ENCODE measurements at regions not wholly inside any gene's neighbourhood (a gene's known extent, or its start where the extent isn't known, plus 50 kb on each side); places are given as distances from the start of the nearest gene placed in this dataset.

DNA sequence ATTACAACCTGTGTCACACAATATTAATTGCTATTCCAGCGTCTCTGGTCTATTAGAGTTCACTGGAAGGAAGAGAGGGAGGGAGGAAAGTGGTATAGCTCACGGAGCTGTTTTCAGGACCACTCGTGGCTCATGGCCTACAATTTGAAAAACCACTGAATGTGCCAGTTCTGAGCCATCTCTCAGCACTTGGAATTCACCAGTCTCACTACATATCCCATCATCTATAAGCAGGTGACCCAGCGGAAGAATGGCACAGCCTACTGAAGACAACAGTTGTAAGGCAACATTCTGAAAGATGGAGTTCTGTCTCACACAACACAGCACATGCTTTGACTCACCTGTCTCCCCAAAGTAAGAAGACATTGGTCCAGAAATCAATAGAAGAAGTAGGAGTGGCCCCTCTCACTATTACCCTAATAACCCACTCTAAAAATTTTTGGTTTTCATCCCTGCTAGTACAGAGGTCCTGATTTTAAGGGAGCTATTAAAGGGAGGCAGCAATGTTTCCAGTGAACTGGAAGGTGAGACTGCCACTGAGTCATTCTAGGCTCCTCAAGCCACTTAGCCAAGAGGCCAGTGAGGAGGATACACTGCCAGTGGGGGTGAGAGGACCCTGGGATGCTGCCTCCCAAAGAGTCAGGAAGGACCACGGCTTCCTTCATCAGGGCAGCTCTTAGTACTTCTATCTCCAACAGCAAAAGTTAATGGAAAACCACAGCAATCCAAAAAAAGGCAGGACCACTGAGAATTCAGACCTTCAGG is 50.0 kb upstream of the DOCK9 start:
- no peak for DNase-seq

- DNase-seq: peak; percentile 37 to 59
Measured at GRCh38 chr13:99028890-99029289, 51.0 kb upstream of the DOCK9 start.

DNA sequence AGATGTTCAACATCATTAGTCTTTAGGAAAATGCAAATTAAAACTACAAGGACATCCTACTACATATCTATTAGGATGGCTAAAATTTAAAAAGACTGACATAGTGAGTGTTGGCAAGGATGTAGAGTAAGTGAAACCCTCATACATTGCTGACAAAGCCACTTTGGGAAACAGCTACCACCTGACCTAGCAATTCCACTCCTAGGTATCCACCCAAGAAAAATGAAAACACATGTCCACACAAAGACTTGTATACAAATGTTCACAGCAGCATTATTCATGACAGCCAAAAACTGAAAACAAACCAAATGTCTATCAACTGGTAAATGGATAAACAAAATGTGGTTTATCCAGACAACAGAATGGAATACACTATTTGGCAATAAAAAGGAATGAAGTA is 51.7 kb upstream of the DOCK9 start:
- DNase-seq: no peak

- no peak for DNase-seq
Measured at GRCh38 chr13:99030326-99030725, 52.5 kb upstream of the DOCK9 start.

- DNase-seq: no peak
Measured at GRCh38 chr13:99031832-99032231, 54.0 kb upstream of the DOCK9 start.

- DNase-seq: no peak
Measured at GRCh38 chr13:99033814-99034213, 56.0 kb upstream of the DOCK9 start.

DNA sequence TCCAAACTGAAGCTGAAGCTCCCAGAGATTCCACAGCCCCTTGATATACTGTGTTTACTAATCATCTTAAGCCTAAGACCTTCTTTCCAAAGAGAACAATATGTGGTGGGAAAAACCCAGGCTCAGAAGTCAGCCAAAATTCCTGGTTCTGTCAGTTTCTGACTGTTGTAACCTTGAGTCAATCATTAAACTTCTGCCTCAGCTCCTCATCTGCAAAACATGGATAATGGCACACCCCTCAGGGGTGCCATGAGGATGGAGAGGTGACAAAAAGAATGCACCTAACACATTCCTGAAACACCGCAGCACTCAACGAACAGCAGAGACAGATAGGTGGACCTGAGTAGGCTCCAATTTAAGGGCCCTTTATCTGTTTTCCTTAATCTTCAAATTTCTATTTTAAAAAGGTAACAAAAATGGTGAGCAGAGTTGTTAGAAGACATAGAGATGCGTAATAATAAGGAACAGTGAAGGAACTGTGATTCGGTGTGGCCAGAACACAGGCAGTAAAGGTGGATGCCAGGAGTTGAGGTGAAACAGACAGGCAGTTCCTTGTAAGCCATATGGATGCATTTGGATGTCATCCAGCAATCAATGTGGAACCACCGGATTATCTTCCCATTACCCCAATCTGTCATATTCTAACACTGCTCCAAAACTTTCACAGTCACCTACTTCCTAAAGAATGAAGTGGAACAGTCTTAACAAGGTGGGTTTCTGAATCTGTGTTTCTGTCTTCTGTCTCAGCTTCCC is 56.6 kb upstream of the DOCK9 start:
- DNase-seq: no peak

- DNase-seq: no peak
Measured at GRCh38 chr13:99035715-99036114, 57.9 kb upstream of the DOCK9 start.

DNA sequence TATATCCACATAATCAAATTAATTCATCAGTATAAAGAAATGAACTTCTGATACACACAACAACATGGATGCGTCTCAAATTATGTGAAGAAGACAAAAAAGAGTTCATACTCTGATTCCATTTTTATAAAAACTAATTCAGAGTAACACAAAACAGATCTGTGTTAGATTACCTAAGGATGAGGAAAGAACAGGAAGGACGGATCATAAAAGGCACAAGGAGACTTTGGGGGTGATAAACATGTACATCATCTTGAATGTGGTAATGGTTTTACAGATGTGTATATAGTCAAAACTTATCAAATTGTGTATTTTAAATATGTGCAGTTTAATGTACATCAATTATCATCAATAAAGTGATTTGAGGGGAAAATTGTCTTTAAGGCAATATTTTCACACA is 59.9 kb upstream of the DOCK9 start:
- no peak for DNase-seq

DNA sequence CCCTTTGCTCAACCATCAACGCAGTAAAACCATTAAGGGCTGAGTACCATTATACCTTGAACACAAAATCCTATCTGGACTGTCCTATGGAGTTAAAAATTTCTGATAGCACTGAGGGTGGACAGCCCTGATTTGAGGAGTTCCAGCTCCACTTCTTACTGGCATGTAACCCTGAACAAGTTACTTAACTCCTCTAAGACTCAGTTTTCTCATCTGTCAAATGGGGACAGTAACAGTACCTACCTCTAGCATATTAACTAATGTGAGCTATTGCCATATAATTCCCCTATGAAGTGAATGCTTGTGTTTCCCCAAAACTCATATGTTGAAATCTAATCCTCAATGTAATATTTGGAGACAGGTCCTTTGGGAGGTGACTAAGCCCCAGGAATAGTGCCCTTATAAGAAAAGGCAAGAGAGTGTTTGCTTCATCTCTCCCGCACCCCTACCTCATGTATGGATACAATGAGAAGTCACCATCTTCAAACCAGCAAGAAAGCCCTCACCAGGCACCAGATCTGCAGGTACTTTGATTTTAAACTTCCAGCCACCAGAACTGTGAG is 61.9 kb upstream of the DOCK9 start:
- DNase-seq: no peak

DNA sequence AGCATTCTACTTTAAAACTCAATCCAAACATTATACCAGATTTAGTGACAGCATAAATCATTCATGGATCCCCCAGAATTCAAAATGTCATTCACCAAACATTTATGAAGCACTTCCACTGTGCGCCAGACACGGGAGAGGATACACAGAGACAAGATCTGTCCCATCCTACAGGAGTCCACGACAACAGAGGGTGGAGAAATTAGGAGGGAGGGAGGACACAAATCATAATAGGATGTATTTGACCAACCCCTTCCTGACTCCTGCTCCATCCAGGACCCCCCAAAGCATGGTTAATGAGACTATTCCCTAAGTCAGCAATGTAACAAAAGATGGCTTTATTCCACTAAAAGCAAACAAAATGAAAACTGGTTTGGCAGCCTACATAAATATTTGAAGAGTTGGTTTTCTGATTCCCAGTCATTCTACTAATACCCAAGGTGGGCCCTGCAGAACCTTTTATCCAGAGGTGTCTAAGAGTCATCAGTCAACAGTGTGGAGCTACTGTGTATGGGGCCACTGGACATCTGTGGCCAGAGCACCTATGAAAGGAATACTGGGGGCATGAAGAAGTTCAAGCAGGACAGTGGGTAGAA is 62.8 kb upstream of the DOCK9 start:
- DNase-seq: no peak

- no peak for DNase-seq
Measured at GRCh38 chr13:99041337-99041736, 63.5 kb upstream of the DOCK9 start.

DNA sequence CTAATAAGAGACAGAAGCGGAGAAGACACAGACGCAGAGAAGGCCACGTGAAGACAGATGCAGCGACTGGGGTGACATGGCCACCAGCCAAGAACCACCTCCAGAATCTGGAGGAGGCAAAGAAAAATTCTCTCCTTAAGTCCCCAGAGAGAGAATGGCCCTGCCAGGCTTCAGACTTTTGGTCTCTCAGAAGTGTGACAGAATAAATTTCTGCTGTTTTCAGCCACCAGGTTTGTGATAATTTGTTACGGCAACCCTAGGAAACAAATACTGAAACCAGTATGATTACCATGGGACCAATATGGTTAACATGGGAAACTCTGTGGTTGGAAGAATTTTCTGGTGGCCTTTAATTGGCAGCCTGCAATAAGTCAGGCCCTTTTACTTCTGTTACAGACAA is 63.9 kb upstream of the DOCK9 start:
- no peak for DNase-seq

- DNase-seq: no peak
Measured at GRCh38 chr13:99042521-99043250, 64.8 kb upstream of the DOCK9 start.

DNA sequence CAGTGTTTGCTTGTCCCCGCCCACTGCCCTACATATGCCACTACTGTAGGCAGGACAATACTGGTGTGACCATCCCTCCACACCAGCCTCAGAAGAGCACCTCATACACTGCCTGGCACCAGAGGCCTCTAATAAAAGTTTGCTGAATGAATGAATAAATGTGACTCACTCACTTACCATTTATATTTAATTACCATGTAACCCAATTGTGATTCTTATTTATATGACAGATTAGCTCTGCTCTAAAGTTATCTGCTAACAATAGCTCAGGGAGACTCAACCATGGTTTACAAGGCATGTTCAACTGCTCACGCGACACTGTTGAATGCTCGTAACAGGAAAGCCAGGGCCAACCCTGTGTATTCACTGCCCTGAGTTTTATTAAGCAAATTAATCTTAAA is 66.0 kb upstream of the DOCK9 start:
- DNase-seq: no peak

GRCh38 chr13:99044764-99045163 is 66.9 kb upstream of the DOCK9 start:
- no peak for DNase-seq

DNA sequence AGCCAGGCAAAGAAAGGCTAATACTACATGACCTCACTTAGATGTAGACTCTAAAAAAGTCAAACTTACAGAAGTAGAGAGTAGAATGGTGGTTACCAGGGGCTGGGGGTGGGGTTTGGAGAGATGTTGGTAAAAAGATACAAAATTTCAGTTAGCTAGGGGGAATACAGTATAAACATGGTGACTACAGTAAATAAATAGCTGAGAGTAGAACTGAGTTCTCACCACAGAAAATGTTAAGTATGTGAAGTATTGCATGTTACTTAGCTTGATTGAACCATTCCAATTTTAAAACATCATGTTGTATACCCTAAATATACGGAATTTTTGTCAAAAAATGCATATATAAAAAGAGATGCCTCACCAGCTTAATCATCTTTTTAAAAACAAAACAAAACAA is 67.5 kb upstream of the DOCK9 start:
- no peak for DNase-seq

- no peak for DNase-seq
Measured at GRCh38 chr13:99046851-99047250, 69.0 kb upstream of the DOCK9 start.

GRCh38 chr13:99050983-99051488 is 73.2 kb upstream of the DOCK9 start:
- DNase-seq: no peak

DNA sequence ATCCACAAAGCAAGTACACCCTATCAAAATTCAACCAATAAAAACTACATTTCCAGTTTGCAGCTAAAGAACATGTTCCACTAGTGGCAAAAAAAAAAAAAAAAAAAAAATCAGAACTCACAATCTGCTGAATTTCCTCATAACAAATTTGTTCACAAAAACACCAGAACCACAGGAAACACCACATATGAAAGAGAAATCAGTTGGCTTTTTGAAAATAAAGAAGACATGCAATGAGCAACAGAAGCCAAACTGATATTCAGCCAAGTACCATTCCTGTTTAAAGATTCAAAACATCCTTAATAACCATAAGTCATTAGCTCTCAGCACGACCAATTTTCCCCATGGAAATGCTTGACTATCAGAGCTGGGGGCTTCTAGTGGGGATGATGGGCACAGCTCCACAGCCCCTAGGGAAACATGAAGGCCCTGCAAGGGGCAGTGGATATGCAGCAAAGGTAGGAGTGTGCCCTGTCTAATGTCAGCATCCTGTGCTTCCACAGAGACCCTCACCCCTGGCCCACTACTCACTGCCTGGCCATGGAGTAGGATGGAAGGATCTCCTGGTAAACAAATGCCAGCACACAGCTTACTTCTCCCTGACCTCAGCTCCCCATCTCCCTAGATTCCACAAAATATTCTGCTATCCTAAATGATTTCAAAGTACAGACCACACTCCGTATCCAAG is 74.0 kb upstream of the DOCK9 start:
- DNase-seq: no peak

DNA sequence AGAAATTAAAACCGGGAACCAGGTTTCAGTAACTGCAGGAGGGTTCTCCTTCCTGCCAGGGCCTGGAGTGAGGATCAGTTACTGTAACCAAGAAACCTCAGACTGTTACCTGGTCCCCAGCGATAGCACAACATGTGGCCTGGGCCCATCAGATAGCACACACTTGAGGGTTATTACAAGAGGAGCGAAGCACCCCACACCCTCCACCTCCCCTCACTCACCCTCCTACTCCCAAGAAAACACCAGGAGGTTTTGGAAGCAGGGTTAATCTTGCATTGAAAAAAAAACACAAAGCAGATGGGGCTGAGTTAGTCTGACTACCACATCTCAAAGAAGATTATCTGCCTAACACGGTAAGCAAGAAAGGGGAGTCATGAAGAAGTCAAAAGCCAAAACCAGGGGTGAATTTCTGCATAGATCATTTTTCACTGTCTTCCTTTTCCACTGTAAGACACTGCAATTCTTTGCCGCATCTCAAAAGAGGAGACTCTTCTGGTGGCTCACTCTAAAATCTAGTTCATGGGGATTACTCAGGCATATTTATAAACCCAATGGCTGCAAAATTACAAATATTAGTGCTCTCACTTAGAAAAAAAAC is 75.9 kb upstream of the DOCK9 start:
- no peak for DNase-seq

DNA sequence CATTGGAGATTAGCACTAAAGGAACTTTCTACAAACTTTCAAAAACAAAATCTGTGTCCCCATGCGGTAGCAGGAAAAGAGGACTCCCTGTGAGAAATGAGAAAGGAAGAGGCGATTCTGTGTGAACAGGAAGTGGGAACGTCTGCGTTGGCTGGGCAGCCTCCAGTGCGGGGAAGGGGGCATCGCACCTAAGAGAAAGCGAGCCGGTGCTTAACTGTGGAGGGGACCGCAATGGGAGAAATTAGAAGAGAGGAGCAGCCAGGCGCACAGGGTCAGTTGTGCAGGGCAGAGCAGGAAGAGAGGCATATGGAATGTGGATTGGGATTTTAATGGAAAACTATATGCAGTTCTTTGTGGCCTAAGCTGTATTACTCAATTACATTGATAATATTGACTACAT is 77.4 kb upstream of the DOCK9 start:
- DNase-seq: no peak
